GM23338 (cell line): ENCODE measurements at regions not wholly inside any gene's neighbourhood (a gene's known extent, or its start where the extent isn't known, plus 50 kb on each side); places are given as distances from the start of the nearest gene placed in this dataset.

ENCODE experiments used
- ATAC-seq: fragments of 200-7000 bp; cut with Tn5 transposase; 3 replicates; pipeline ENCODE4 v1.9.1; 2020
- DNase-seq: peaks from one replicate; pipeline ENCODE4 v3.0.0-alpha.2; 2015; ENCODE audit warnings: low spot score
- H2AFZ ChIP-seq: fragments of 200-600 bp; sonication (generic); 2 replicates; pipeline ENCODE4 v1.8.0; 2016; ENCODE audit warnings: antibody characterized with exemption, mild to moderate bottlenecking, moderate library complexity
- H3F3A ChIP-seq: fragments of 200-600 bp; sonication (generic); replicated peaks from 2 replicates; pipeline ENCODE4 v1.8.0; 2017; ENCODE audit warnings: antibody characterized with exemption, mixed run types, low read depth
- H3K27ac ChIP-seq: fragments of 200-600 bp; sonication (generic); 2 replicates; pipeline ENCODE4 v1.6.1; 2016; ENCODE audit warnings: low read depth
- H3K27me3 ChIP-seq: fragments of 200-600 bp; sonication (generic); 2 replicates; pipeline ENCODE4 v1.8.0; 2016; ENCODE audit warnings: mild to moderate bottlenecking, mixed run types, moderate library complexity; ENCODE audit not compliant: insufficient read depth
- H3K36me3 ChIP-seq: fragments of 200-600 bp; sonication (generic); 2 replicates; pipeline ENCODE4 v1.8.0; 2016; ENCODE audit warnings: mild to moderate bottlenecking; ENCODE audit not compliant: insufficient read depth
- H3K4me1 ChIP-seq: fragments of 200-600 bp; sonication (generic); 2 replicates; pipeline ENCODE4 v1.8.0; 2016; ENCODE audit warnings: mild to moderate bottlenecking, moderate library complexity; ENCODE audit not compliant: insufficient read depth
- H3K4me2 ChIP-seq: fragments of 200-600 bp; sonication (generic); 2 replicates; pipeline ENCODE4 v1.7.1; 2017; ENCODE audit warnings: mixed run types
- H3K4me3 ChIP-seq: fragments of 200-600 bp; sonication (generic); 2 replicates; pipeline ENCODE4 v1.6.1; 2016; ENCODE audit warnings: mixed run types
- H3K79me2 ChIP-seq: fragments of 200-600 bp; sonication (generic); replicated peaks from 2 replicates; pipeline ENCODE4 v1.8.0; 2017; ENCODE audit warnings: mild to moderate bottlenecking; ENCODE audit not compliant: insufficient read depth
- H3K9me2 ChIP-seq: fragments of 200-600 bp; sonication (generic); 2 replicates; pipeline ENCODE4 v1.8.0; 2017; ENCODE audit not compliant: insufficient read depth
- H4K20me1 ChIP-seq: fragments of 200-600 bp; sonication (generic); replicated peaks from 2 replicates; pipeline ENCODE4 v1.8.0; 2017; ENCODE audit warnings: mild to moderate bottlenecking; ENCODE audit not compliant: insufficient read depth
- H3K27ac Mint-ChIP-seq: 2 replicates; pipeline ENCODE4 v1.8.0; 2020; ENCODE audit warnings: inconsistent platforms, mild to moderate bottlenecking, moderate library complexity, mixed read lengths
- H3K27me3 Mint-ChIP-seq: 3 replicates; pipeline ENCODE4 v1.8.0; 2022; ENCODE audit warnings: low read depth, mild to moderate bottlenecking, moderate library complexity, mixed read lengths, inconsistent platforms; ENCODE audit not compliant: insufficient read depth, poor library complexity
- H3K36me3 Mint-ChIP-seq: 3 replicates; pipeline ENCODE4 v1.8.0; 2021; ENCODE audit warnings: low read depth, mild to moderate bottlenecking, inconsistent platforms, moderate library complexity, mixed read lengths
- H3K4me1 Mint-ChIP-seq: 3 replicates; pipeline ENCODE4 v1.8.0; 2020; ENCODE audit warnings: mild to moderate bottlenecking, inconsistent platforms, mixed read lengths
- H3K4me3 Mint-ChIP-seq: 3 replicates; pipeline ENCODE4 v1.8.0; 2021; ENCODE audit warnings: moderate library complexity, mild to moderate bottlenecking, inconsistent platforms, mixed read lengths
- H3K9me3 Mint-ChIP-seq: 3 replicates; pipeline ENCODE4 v1.8.0; 2020; ENCODE audit warnings: moderate library complexity, mild to moderate bottlenecking, inconsistent platforms, mixed read lengths
- CREB1 ChIP-seq: fragments of 250-450 bp; sonication (Bioruptor Pico); IDR thresholded peaks from 2 replicates; pipeline ENCODE4 v1.5.0; 2020; ENCODE audit warnings: low read depth, mild to moderate bottlenecking, moderate library complexity
- EZH2 ChIP-seq: fragments of 200-600 bp; sonication (generic); IDR thresholded peaks from one replicate; pipeline ENCODE4 v1.8.0; 2017; ENCODE audit warnings: antibody characterized with exemption, mild to moderate bottlenecking, low read depth; ENCODE audit not compliant: unreplicated experiment
- EZH2phosphoT487 ChIP-seq: fragments of 200-600 bp; sonication (generic); IDR thresholded peaks from one replicate; pipeline ENCODE4 v1.8.1; 2018; ENCODE audit warnings: antibody characterized with exemption; ENCODE audit not compliant: unreplicated experiment
- JUNB ChIP-seq: IDR thresholded peaks from one replicate; pipeline ENCODE4 v1.6.1; 2016; ENCODE audit warnings: antibody characterized with exemption; ENCODE audit not compliant: unreplicated experiment
- NANOG ChIP-seq: IDR thresholded peaks from 2 replicates; pipeline ENCODE4 v1.6.1; 2016; ENCODE audit warnings: antibody characterized with exemption, borderline replicate concordance
- POLR2AphosphoS5 ChIP-seq: IDR thresholded peaks from 2 replicates; pipeline ENCODE4 v1.6.1; 2016; ENCODE audit warnings: antibody characterized with exemption, low read depth
- STAT1 ChIP-seq: IDR thresholded peaks from one replicate; pipeline ENCODE4 v1.6.1; 2016; ENCODE audit warnings: antibody characterized with exemption; ENCODE audit not compliant: unreplicated experiment
- ZNF114 ChIP-seq: fragments of 250-450 bp; sonication (Bioruptor Pico); IDR thresholded peaks from 2 replicates; pipeline ENCODE4 v1.5.0; 2020; ENCODE audit warnings: mild to moderate bottlenecking, moderate library complexity
- TF ChIP-seq, protein P1 (sequence below): IDR thresholded peaks from 2 replicates; pipeline ENCODE4 v1.6.1; 2016; ENCODE audit warnings: antibody characterized with exemption
- TF ChIP-seq, protein P2 (sequence below), 2 experiments: fragments of 200-600 bp in 1 of 2; sonication (generic) in 1 of 2; conservative IDR thresholded peaks; 2 replicates each; pipeline versions ENCODE4 v1.5.1 to v1.6.1; 2016 to 2017; ENCODE audit warnings: antibody characterized with exemption in 2 of 2, low read depth in 2 of 2, mild to moderate bottlenecking in 2 of 2, moderate library complexity in 1 of 2
- TF ChIP-seq, protein P3 (sequence below): fragments of 250-450 bp; sonication (Bioruptor Pico); IDR thresholded peaks from 2 replicates; pipeline ENCODE4 v1.5.0; 2020; ENCODE audit warnings: mild to moderate bottlenecking, moderate library complexity
- TF ChIP-seq, protein P4 (sequence below): IDR thresholded peaks from one replicate; pipeline ENCODE4 v1.6.1; 2018; ENCODE audit warnings: antibody characterized with exemption; ENCODE audit not compliant: unreplicated experiment

DNA sequence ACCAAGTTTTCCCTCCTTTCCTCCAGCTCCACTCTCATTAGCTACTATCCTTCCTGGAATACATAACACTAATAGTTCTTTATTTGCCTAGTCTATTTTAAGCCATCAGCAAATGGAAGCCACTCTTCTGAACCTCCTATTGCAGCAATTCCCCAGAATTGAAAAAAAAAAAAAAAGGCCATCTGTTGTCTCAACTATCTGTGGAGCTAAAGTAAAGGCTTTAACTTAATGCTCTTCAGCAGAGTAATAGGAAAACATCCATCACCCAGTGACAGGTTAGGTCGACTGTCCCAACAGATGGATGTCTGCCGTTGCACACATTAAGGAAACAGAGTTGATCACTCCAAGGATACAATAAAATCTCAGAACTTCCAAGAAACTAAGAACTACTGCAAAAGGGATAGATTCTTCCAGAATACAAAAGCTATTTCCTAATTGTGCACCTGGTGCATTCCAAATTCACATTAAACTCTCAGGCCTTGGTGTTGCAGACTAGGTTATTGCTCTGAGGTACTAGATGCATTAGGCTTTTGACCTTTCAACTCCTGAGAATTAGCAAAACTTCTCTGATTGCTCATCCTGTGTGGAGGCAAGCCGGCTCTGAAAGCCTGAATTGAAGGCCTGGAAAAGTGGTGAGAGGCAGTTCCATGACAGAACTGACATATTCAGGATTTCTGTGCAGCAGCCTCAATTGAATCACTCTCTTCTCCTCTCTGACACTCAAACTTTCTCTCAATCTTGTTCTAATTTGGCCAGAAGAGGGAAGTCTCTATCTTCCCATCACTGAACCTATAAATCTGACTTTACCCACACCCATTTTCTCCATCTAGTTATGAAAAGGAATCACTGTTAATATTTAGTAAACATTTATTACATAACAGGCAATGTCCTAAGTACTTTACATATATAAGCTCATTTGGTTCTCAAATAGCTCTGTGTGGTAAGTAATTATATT lies 238.4 kb upstream of the HMGA2 start (continued):
- TF ChIP-seq NANOG, result no peak
- no peak for TF ChIP-seq ZNF114

DNA sequence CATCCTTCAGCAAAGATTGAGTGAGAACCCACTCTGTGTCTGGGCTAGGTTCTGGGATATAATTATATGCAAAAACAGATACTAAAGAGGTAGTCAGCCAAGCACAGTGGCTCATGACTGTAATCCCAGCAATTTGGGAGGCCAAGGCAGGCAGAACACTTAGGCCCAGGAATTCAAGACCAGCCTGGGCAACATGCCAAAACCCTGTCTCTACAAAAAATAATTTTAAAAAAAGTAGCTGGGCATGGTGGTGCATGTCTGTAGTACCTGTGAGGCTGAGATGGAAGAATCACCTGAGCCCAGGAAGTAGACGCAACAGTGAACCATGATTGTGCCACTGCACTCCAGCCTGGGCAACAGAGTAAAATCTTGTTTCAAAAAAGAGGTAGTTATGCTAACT lies 237.5 kb upstream of the HMGA2 start:
- no peaks in the 10 kb centered on the region for H3K4me1 Mint-ChIP-seq
- TF ChIP-seq, protein P1, sequence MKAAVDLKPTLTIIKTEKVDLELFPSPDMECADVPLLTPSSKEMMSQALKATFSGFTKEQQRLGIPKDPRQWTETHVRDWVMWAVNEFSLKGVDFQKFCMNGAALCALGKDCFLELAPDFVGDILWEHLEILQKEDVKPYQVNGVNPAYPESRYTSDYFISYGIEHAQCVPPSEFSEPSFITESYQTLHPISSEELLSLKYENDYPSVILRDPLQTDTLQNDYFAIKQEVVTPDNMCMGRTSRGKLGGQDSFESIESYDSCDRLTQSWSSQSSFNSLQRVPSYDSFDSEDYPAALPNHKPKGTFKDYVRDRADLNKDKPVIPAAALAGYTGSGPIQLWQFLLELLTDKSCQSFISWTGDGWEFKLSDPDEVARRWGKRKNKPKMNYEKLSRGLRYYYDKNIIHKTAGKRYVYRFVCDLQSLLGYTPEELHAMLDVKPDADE, result no peak
- TF ChIP-seq, protein P2, sequence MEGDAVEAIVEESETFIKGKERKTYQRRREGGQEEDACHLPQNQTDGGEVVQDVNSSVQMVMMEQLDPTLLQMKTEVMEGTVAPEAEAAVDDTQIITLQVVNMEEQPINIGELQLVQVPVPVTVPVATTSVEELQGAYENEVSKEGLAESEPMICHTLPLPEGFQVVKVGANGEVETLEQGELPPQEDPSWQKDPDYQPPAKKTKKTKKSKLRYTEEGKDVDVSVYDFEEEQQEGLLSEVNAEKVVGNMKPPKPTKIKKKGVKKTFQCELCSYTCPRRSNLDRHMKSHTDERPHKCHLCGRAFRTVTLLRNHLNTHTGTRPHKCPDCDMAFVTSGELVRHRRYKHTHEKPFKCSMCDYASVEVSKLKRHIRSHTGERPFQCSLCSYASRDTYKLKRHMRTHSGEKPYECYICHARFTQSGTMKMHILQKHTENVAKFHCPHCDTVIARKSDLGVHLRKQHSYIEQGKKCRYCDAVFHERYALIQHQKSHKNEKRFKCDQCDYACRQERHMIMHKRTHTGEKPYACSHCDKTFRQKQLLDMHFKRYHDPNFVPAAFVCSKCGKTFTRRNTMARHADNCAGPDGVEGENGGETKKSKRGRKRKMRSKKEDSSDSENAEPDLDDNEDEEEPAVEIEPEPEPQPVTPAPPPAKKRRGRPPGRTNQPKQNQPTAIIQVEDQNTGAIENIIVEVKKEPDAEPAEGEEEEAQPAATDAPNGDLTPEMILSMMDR (conservative IDR thresholded peaks at IDR 0.05; ENCODE audit: low read depth in 2 of 2), result no peak
- no peak for TF ChIP-seq EZH2
- no peak for TF ChIP-seq EZH2phosphoT487
- TF ChIP-seq, protein P3, sequence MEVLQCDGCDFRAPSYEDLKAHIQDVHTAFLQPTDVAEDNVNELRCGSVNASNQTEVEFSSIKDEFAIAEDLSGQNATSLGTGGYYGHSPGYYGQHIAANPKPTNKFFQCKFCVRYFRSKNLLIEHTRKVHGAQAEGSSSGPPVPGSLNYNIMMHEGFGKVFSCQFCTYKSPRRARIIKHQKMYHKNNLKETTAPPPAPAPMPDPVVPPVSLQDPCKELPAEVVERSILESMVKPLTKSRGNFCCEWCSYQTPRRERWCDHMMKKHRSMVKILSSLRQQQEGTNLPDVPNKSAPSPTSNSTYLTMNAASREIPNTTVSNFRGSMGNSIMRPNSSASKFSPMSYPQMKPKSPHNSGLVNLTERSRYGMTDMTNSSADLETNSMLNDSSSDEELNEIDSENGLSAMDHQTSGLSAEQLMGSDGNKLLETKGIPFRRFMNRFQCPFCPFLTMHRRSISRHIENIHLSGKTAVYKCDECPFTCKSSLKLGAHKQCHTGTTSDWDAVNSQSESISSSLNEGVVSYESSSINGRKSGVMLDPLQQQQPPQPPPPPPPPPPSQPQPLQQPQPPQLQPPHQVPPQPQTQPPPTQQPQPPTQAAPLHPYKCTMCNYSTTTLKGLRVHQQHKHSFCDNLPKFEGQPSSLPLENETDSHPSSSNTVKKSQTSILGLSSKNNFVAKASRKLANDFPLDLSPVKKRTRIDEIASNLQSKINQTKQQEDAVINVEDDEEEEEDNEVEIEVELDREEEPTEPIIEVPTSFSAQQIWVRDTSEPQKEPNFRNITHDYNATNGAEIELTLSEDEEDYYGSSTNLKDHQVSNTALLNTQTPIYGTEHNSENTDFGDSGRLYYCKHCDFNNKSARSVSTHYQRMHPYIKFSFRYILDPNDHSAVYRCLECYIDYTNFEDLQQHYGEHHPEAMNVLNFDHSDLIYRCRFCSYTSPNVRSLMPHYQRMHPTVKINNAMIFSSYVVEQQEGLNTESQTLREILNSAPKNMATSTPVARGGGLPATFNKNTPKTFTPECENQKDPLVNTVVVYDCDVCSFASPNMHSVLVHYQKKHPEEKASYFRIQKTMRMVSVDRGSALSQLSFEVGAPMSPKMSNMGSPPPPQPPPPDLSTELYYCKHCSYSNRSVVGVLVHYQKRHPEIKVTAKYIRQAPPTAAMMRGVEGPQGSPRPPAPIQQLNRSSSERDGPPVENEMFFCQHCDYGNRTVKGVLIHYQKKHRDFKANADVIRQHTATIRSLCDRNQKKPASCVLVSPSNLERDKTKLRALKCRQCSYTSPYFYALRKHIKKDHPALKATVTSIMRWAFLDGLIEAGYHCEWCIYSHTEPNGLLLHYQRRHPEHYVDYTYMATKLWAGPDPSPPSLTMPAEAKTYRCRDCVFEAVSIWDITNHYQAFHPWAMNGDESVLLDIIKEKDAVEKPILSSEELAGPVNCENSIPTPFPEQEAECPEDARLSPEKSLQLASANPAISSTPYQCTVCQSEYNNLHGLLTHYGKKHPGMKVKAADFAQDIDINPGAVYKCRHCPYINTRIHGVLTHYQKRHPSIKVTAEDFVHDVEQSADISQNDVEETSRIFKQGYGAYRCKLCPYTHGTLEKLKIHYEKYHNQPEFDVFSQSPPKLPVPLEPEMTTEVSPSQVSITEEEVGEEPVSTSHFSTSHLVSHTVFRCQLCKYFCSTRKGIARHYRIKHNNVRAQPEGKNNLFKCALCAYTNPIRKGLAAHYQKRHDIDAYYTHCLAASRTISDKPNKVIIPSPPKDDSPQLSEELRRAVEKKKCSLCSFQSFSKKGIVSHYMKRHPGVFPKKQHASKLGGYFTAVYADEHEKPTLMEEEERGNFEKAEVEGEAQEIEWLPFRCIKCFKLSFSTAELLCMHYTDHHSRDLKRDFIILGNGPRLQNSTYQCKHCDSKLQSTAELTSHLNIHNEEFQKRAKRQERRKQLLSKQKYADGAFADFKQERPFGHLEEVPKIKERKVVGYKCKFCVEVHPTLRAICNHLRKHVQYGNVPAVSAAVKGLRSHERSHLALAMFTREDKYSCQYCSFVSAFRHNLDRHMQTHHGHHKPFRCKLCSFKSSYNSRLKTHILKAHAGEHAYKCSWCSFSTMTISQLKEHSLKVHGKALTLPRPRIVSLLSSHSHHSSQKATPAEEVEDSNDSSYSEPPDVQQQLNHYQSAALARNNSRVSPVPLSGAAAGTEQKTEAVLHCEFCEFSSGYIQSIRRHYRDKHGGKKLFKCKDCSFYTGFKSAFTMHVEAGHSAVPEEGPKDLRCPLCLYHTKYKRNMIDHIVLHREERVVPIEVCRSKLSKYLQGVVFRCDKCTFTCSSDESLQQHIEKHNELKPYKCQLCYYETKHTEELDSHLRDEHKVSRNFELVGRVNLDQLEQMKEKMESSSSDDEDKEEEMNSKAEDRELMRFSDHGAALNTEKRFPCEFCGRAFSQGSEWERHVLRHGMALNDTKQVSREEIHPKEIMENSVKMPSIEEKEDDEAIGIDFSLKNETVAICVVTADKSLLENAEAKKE (CRISPR knock-in tag), result no peak
- TF ChIP-seq, protein P4, sequence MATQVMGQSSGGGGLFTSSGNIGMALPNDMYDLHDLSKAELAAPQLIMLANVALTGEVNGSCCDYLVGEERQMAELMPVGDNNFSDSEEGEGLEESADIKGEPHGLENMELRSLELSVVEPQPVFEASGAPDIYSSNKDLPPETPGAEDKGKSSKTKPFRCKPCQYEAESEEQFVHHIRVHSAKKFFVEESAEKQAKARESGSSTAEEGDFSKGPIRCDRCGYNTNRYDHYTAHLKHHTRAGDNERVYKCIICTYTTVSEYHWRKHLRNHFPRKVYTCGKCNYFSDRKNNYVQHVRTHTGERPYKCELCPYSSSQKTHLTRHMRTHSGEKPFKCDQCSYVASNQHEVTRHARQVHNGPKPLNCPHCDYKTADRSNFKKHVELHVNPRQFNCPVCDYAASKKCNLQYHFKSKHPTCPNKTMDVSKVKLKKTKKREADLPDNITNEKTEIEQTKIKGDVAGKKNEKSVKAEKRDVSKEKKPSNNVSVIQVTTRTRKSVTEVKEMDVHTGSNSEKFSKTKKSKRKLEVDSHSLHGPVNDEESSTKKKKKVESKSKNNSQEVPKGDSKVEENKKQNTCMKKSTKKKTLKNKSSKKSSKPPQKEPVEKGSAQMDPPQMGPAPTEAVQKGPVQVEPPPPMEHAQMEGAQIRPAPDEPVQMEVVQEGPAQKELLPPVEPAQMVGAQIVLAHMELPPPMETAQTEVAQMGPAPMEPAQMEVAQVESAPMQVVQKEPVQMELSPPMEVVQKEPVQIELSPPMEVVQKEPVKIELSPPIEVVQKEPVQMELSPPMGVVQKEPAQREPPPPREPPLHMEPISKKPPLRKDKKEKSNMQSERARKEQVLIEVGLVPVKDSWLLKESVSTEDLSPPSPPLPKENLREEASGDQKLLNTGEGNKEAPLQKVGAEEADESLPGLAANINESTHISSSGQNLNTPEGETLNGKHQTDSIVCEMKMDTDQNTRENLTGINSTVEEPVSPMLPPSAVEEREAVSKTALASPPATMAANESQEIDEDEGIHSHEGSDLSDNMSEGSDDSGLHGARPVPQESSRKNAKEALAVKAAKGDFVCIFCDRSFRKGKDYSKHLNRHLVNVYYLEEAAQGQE, result no peak
- no peak for TF ChIP-seq POLR2AphosphoS5
- no peak for TF ChIP-seq NANOG
- no peak for TF ChIP-seq CREB1 (CRISPR knock-in tag)
- TF ChIP-seq STAT1, result no peak
- TF ChIP-seq JUNB, result no peak
- TF ChIP-seq ZNF114, result no peak

More for the DNA sequence above, 237.5 kb upstream of the HMGA2 start:
- no peaks in the 10 kb centered on the region for H3K9me3 Mint-ChIP-seq
- Histone ChIP-seq H3F3A (no peaks in the 10 kb centered on the region), H2AFZ (no peak overlapping the region; the same call in 1 of the 2 replicates), H3K27ac (no peak overlapping the region), H3K4me3 (no peak overlapping the region), H3K9me2 (peaks cover 9% of the 10 kb centered on the region; the same call in 1 of the 2 replicates), H4K20me1 (no peaks in the 10 kb centered on the region), H3K4me1 (no peaks in the 10 kb centered on the region), H3K4me2 (no peak overlapping the region), H3K79me2 (no peaks in the 10 kb centered on the region), H3K27me3 (no peaks in the 10 kb centered on the region), H3K36me3 (no peaks in the 10 kb centered on the region)
- H3K36me3 Mint-ChIP-seq, result no peaks in the 10 kb centered on the region
- DNase-seq, result no peak
- no peak overlapping the region for H3K27ac Mint-ChIP-seq
- ATAC-seq, result no peak
- H3K27me3 Mint-ChIP-seq, result no peaks in the 10 kb centered on the region
- no peak overlapping the region for H3K4me3 Mint-ChIP-seq
